Gastrocnemius medialis (tissue), 4 donors: ENCODE measurements at regions not wholly inside any gene's neighbourhood (a gene's known extent, or its start where the extent isn't known, plus 50 kb on each side); places are given as distances from the start of the nearest gene placed in this dataset.

Experiments
- ATAC-seq, 2 donors: fragments of 150-250 bp; one replicate each; pipeline ENCODE4 v1.9.1; 2016
- DNase-seq, 2 donors: peaks; one replicate each; pipeline ENCODE4 v3.0.0-alpha.2; 2019
- H3K27ac ChIP-seq, 4 donors: fragments of 200-600 bp; sonication (generic); 1 replicate in 1 of 4; 2 replicates in 3 of 4; pipeline ENCODE4 v1.5.1; 2016 to 2018; ENCODE audit warnings: mild to moderate bottlenecking in 2 of 4, moderate library complexity in 1 of 4
- H3K27me3 ChIP-seq, 3 donors: fragments of 200-600 bp; sonication (generic) in 2 of 3; 1 replicate in 1 of 3; 2 replicates in 2 of 3; pipeline versions ENCODE4 v1.5.1 to v1.6.0; 2016 to 2019; ENCODE audit warnings: mild to moderate bottlenecking in 1 of 3, moderate library complexity in 1 of 3
- H3K36me3 ChIP-seq, 2 donors: fragments of 200-600 bp; sonication (generic) in 1 of 2; one replicate each; pipeline ENCODE4 v1.5.1; 2017 to 2018
- H3K4me1 ChIP-seq, 2 donors: fragments of 200-600 bp; sonication (generic) in 1 of 2; one replicate each; pipeline ENCODE4 v1.5.1; 2016 to 2017; ENCODE audit warnings: mild to moderate bottlenecking in 2 of 2
- H3K4me3 ChIP-seq, 4 donors: fragments of 200-600 bp; sonication (generic) in 3 of 4; 1 replicate in 1 of 4; 2 replicates in 3 of 4; pipeline ENCODE4 v1.5.1; 2016 to 2019; ENCODE audit warnings: mild to moderate bottlenecking in 2 of 4
- H3K9me3 ChIP-seq, 3 donors: fragments of 200-600 bp; sonication (generic) in 2 of 3; 1 replicate in 1 of 3; 2 replicates in 2 of 3; pipeline ENCODE4 v1.5.1; 2016 to 2019
- POLR2A ChIP-seq, 2 donors: fragments of 450-650 bp; IDR thresholded peaks; one replicate each; pipeline ENCODE4 v1.6.1; 2017; ENCODE audit warnings: antibody characterized with exemption in 2 of 2, mild to moderate bottlenecking in 2 of 2, moderate library complexity in 2 of 2
- in situ Hi-C, 4 donors: fragments of 200-750 bp; cut with MboI; loops; one replicate each; pipeline versions ENCODE4 v1.15.0 to v1.8.0; 2017; ENCODE audit warnings: low sequenced_read_pairs in 4 of 4
- intact Hi-C: fragments of 100-400 bp; cut with DNase I; formaldehyde crosslinking; loops from one replicate; pipeline ENCODE4 v1.15.1; 2023; ENCODE audit warnings: low total_unique reads
- TF ChIP-seq, protein P1 (sequence below), 5 experiments: fragments of 450-650 bp in 3 of 5; fragments of 200-600 bp in 2 of 5; sonication (generic) in 2 of 5; IDR thresholded peaks in 4 of 5; conservative IDR thresholded peaks in 1 of 5; 1 replicate in 4 of 5; 2 replicates in 1 of 5; pipeline ENCODE4 v1.5.1; 2016 to 2019; ENCODE audit warnings: antibody characterized with exemption in 5 of 5, mild to moderate bottlenecking in 3 of 5, moderate library complexity in 3 of 5

DNA sequence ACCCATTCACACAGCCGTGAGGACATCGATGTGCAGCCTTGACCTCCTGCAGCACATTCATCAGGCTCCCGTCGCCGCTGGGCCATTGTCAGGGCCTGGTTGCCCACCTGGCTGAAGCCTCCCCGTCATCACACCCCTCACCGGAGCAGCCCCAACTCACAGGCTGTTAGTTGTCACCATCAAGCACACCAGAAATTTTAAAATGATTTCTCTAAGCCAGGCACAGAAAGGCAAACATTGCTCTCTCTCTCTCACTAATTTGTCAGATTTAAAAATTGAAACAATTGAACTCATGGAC lies 167.1 kb downstream of the RTP5 start:
- no peak overlapping the region for H3K27ac ChIP-seq
- H3K36me3 ChIP-seq = no peaks in the 10 kb centered on the region
- H3K4me1 ChIP-seq = no peaks in the 10 kb centered on the region
- H3K9me3 ChIP-seq = no peaks in the 10 kb centered on the region
- H3K27me3 ChIP-seq = peaks cover 5 to 20% (median 13%) of the 10 kb centered on the region in 3 donors
- no peak for ATAC-seq
- no peak for DNase-seq
- intact Hi-C loops = no loop called here
- no peak for TF ChIP-seq POLR2A (IDR thresholded peaks at IDR 0.05)
- TF ChIP-seq, protein P1, sequence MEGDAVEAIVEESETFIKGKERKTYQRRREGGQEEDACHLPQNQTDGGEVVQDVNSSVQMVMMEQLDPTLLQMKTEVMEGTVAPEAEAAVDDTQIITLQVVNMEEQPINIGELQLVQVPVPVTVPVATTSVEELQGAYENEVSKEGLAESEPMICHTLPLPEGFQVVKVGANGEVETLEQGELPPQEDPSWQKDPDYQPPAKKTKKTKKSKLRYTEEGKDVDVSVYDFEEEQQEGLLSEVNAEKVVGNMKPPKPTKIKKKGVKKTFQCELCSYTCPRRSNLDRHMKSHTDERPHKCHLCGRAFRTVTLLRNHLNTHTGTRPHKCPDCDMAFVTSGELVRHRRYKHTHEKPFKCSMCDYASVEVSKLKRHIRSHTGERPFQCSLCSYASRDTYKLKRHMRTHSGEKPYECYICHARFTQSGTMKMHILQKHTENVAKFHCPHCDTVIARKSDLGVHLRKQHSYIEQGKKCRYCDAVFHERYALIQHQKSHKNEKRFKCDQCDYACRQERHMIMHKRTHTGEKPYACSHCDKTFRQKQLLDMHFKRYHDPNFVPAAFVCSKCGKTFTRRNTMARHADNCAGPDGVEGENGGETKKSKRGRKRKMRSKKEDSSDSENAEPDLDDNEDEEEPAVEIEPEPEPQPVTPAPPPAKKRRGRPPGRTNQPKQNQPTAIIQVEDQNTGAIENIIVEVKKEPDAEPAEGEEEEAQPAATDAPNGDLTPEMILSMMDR (IDR thresholded peaks at IDR 0.05 in 4 of 5, conservative IDR thresholded peaks at IDR 0.05 in 1 of 5) = no peak
- in situ Hi-C loops = no loop called here
- H3K4me3 ChIP-seq = no peak overlapping the region

DNA sequence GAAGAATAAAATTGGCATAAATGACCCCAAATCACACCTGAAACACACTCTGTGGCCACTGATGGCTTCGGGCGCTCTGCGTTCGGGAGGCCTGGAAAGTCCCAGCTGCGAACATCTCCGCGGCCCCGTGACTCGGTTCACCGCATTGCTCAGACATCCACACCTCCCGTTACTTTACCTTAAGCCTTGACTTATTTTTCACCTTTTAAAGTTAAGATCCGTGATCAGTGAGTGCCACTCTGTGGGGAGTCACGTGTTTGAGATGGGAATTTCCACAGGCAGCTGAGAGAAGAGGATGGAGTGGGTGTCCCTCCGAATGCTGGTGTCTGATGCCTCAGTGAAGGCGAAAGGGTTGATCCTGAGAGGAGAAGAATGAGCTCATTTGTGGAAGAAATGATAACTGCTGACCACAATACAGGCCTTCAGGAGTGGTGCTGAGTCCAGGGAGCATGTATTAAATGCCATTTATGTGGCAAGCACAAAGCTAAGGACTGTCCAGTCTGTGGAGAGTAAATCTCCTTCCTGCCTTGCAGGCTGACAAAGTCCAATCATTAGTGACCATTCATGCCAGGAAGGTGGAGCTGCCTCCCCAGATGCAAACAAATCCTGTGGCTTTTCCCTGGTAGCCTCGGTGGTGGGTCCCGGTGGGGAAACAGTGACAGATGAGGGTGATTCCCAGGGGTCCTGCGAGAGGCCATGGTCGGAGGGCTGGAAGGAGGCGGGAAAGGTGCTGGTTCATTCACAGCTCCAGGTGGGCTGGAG lies 168.8 kb downstream of the RTP5 start:
- Histone ChIP-seq H3K27ac (no peak overlapping the region), H3K4me1 (no peaks in the 10 kb centered on the region), H3K9me3 (no peaks in the 10 kb centered on the region), H3K27me3 (peaks cover 4 to 25% (median 16%) of the 10 kb centered on the region in 3 donors), H3K36me3 (no peaks in the 10 kb centered on the region), H3K4me3 (no peak overlapping the region)
- intact Hi-C loops (no loop called here), in situ Hi-C loops (no loop called here)
- DNase-seq = no peak
- no peak for ATAC-seq
- TF ChIP-seq, protein P1 (IDR thresholded peaks at IDR 0.05 in 4 of 5, conservative IDR thresholded peaks at IDR 0.05 in 1 of 5) = no peak
- no peak for TF ChIP-seq POLR2A (IDR thresholded peaks at IDR 0.05)

DNA sequence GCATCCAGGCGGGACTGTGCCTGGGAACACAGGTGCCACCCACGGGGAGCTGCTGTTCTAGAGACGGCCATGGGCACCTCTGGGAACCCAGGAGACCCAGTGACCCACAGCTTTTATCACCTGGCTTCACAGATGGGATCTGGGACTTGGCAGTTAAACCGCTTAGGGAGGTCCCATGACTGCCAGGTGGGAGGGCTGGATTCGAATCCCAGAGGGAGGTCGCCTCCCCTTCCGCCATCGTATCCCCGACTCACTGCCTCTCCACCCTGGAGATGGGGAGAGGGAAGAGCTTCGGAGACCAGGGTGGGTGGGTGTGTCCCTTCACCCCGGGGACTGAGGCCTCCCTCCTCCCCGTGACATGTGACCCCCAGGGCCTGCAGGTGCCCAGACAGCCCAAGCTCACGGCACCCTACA lies 169.4 kb downstream of the RTP5 start:
- no peak overlapping the region for H3K27ac ChIP-seq
- no peak overlapping the region for H3K4me3 ChIP-seq
- ATAC-seq (no peak), DNase-seq (no peak)
- TF ChIP-seq, protein P1 (IDR thresholded peaks at IDR 0.05 in 4 of 5, conservative IDR thresholded peaks at IDR 0.05 in 1 of 5) = no peak
- no peak for TF ChIP-seq POLR2A (IDR thresholded peaks at IDR 0.05)
- H3K4me1 ChIP-seq = no peaks in the 10 kb centered on the region
- no peaks in the 10 kb centered on the region for H3K36me3 ChIP-seq
- in situ Hi-C loops (no loop called here), intact Hi-C loops (no loop called here)
- peaks cover 10 to 30% (median 16%) of the 10 kb centered on the region in 3 donors for H3K27me3 ChIP-seq
- no peaks in the 10 kb centered on the region for H3K9me3 ChIP-seq

DNA sequence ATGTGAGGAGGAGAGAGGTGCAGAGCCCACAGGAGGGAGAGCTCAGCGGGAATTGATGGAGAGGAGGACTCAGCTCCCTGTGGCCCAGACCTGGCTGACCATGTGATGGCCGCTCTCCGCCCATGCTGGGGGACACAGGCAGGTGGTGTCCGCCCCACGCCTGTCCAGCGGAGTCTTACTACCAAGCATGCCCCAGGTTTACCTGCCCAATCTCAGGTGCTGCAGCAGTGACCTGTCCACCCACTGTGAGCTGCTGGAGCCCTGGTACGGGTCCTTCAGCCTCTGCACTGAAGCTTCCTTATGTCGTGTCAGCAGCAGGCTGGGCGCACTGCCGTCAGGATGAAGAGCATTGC lies 170.8 kb downstream of the RTP5 start:
- H3K4me3 ChIP-seq = no peak overlapping the region
- in situ Hi-C loops = no loop called here
- no peak for DNase-seq
- TF ChIP-seq, protein P1 (IDR thresholded peaks at IDR 0.05 in 4 of 5, conservative IDR thresholded peaks at IDR 0.05 in 1 of 5) = no peak
- TF ChIP-seq POLR2A (IDR thresholded peaks at IDR 0.05) = no peak
- ATAC-seq = no peak
- H3K9me3 ChIP-seq = no peaks in the 10 kb centered on the region
- no peaks in the 10 kb centered on the region for H3K4me1 ChIP-seq
- no peak overlapping the region for H3K27ac ChIP-seq
- intact Hi-C loops = no loop called here
- H3K36me3 ChIP-seq = no peaks in the 10 kb centered on the region
- H3K27me3 ChIP-seq = peaks cover 19 to 32% (median 19%) of the 10 kb centered on the region in 3 donors

DNA sequence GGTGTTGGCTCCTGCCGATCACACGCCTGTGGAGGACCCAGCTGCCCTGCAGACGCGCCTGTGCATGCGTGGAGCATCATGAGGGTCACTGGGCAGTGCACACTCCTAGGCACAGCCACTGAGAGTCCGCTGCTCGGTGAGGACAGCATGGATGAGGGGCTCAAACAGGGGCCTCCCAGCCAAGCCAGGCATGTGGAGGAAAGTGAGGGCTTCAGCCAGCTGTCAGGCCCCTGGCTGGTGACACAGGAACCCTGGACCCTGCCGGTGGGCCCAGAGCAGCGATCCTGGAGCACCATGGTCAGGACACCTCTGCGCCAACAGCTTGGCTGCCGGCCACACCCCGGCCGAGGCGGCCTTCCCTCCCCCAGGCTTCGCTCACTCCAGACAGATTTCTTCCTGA lies 171.2 kb downstream of the RTP5 start:
- in situ Hi-C loops = no loop called here
- no peak for ATAC-seq

More for the DNA sequence above, 171.2 kb downstream of the RTP5 start:
- H3K27me3 ChIP-seq = peaks cover 19 to 32% (median 19%) of the 10 kb centered on the region in 3 donors
- no peak overlapping the region for H3K4me3 ChIP-seq
- TF ChIP-seq, protein P1 (IDR thresholded peaks at IDR 0.05 in 4 of 5, conservative IDR thresholded peaks at IDR 0.05 in 1 of 5) = no peak
- no peak for TF ChIP-seq POLR2A (IDR thresholded peaks at IDR 0.05)
- intact Hi-C loops = no loop called here
- H3K27ac ChIP-seq = no peak overlapping the region
- no peaks in the 10 kb centered on the region for H3K4me1 ChIP-seq
- H3K9me3 ChIP-seq = no peaks in the 10 kb centered on the region
- no peaks in the 10 kb centered on the region for H3K36me3 ChIP-seq
- no peak for DNase-seq
